Brain microvascular endothelial cell (primary cell): ENCODE measurements at regions not wholly inside any gene's neighbourhood (a gene's known extent, or its start where the extent isn't known, plus 50 kb on each side); places are given as distances from the start of the nearest gene placed in this dataset.

Experiments
- DNase-seq: peaks from one replicate; pipeline ENCODE4 v3.0.0-alpha.2; 2020
- H3K27ac ChIP-seq: fragments of 250-450 bp; sonication (Bioruptor Pico); 2 replicates; pipeline ENCODE4 v1.5.1; 2020; ENCODE audit warnings: mild to moderate bottlenecking, moderate library complexity
- H3K27me3 ChIP-seq: fragments of 250-450 bp; sonication (Bioruptor Pico); replicated peaks from 2 replicates; pipeline ENCODE4 v1.5.1; 2020; ENCODE audit warnings: mild to moderate bottlenecking
- H3K36me3 ChIP-seq: fragments of 250-450 bp; sonication (Bioruptor Pico); replicated peaks from 2 replicates; pipeline ENCODE4 v1.5.1; 2020; ENCODE audit warnings: mild to moderate bottlenecking
- H3K4me3 ChIP-seq: 2 replicates; pipeline ENCODE4 v1.5.1; 2011; ENCODE audit warnings: low read depth, mild to moderate bottlenecking, control low read depth, low read length, moderate library complexity
- CTCF ChIP-seq: IDR thresholded peaks from 2 replicates; pipeline ENCODE4 v1.5.1; 2011; ENCODE audit warnings: low read depth, mild to moderate bottlenecking, moderate library complexity, low read length, control low read depth, inconsistent platforms; ENCODE audit errors: missing control alignments
- in situ Hi-C: cut with HindIII; loops from 2 replicates; pipeline ENCODE4 v1.10.0; 2017; ENCODE audit warnings: low sequenced_read_pairs, low pct_ligation_motif_present

- no peak for TF ChIP-seq CTCF
- no peak for DNase-seq
- no peak overlapping the region for H3K4me3 ChIP-seq
- H3K27ac ChIP-seq = no peak overlapping the region
- in situ Hi-C loops = no loop called here
- H3K27me3 ChIP-seq = no peaks in the 10 kb centered on the region
- H3K36me3 ChIP-seq = no peaks in the 10 kb centered on the region
Measured at GRCh38 chr7:84264396-84264795, 69.8 kb upstream of the SEMA3A start.

GRCh38 chr7:84263106-84263505, 68.5 kb upstream of the SEMA3A start:
- no peak for TF ChIP-seq CTCF
- in situ Hi-C loops = no loop called here

GRCh38 chr7:84261509-84261908, 66.9 kb upstream of the SEMA3A start:
- in situ Hi-C loops = no loop called here
- no peak for TF ChIP-seq CTCF
- no peaks in the 10 kb centered on the region for H3K36me3 ChIP-seq
- no peaks in the 10 kb centered on the region for H3K27me3 ChIP-seq
- H3K4me3 ChIP-seq = no peak overlapping the region
- DNase-seq = no peak
- no peak overlapping the region for H3K27ac ChIP-seq

More at GRCh38 chr7:84263106-84263505, 68.5 kb upstream of the SEMA3A start:
- no peak overlapping the region for H3K4me3 ChIP-seq
- no peak overlapping the region for H3K27ac ChIP-seq
- no peak for DNase-seq
- no peaks in the 10 kb centered on the region for H3K36me3 ChIP-seq
- H3K27me3 ChIP-seq = no peaks in the 10 kb centered on the region

- H3K36me3 ChIP-seq = no peaks in the 10 kb centered on the region
- no peak overlapping the region for H3K27ac ChIP-seq
- no peak for TF ChIP-seq CTCF
- DNase-seq = no peak
- in situ Hi-C loops = no loop called here
- no peak overlapping the region for H3K4me3 ChIP-seq
- no peaks in the 10 kb centered on the region for H3K27me3 ChIP-seq
Measured at GRCh38 chr7:84258628-84259027, 64.0 kb upstream of the SEMA3A start.

- no peak for TF ChIP-seq CTCF
- H3K4me3 ChIP-seq = no peak overlapping the region
- in situ Hi-C loops = no loop called here
- no peaks in the 10 kb centered on the region for H3K36me3 ChIP-seq
- no peaks in the 10 kb centered on the region for H3K27me3 ChIP-seq
- no peak for DNase-seq
- H3K27ac ChIP-seq = no peak overlapping the region
Measured at GRCh38 chr7:84256571-84256971, 62.0 kb upstream of the SEMA3A start.

GRCh38 chr7:84251277-84251781, 56.7 kb upstream of the SEMA3A start:
- Histone ChIP-seq H3K36me3 (no peaks in the 10 kb centered on the region), H3K4me3 (no peak overlapping the region), H3K27me3 (no peaks in the 10 kb centered on the region), H3K27ac (no peak overlapping the region)
- no peak for TF ChIP-seq CTCF
- peak; percentile 82 for DNase-seq
- in situ Hi-C loops = no loop called here
